Mesendoderm (in vitro differentiated cells): ENCODE measurements at regions not wholly inside any gene's neighbourhood (a gene's known extent, or its start where the extent isn't known, plus 50 kb on each side); places are given as distances from the start of the nearest gene placed in this dataset.
A peak's percentile ranks its signal among the peaks of the same experiment; 100 is the strongest.

Source experiments
- DNase-seq: peaks from one replicate; pipeline ENCODE4 v3.0.0; 2013
- H2AK5ac ChIP-seq: 2 replicates; pipeline ENCODE4 v1.6.1; 2013; ENCODE audit warnings: low read length, inconsistent platforms
- H2BK120ac ChIP-seq: 2 replicates; pipeline ENCODE4 v1.6.1; 2013; ENCODE audit warnings: low read depth, mild to moderate bottlenecking, low read length, moderate library complexity, mixed read lengths
- H2BK15ac ChIP-seq: replicated peaks from 2 replicates; pipeline ENCODE4 v1.6.1; 2013; ENCODE audit warnings: low read depth, mild to moderate bottlenecking, moderate library complexity
- H2BK5ac ChIP-seq: 2 replicates; pipeline ENCODE4 v1.6.1; 2013; ENCODE audit warnings: low read length, inconsistent platforms
- H3K18ac ChIP-seq: 2 replicates; pipeline ENCODE4 v1.6.1; 2013; ENCODE audit warnings: mild to moderate bottlenecking, low read length, mixed read lengths
- H3K23ac ChIP-seq: one replicate; pipeline ENCODE4 v1.6.1; 2013; ENCODE audit warnings: low read length
- H3K27ac ChIP-seq: 2 replicates; pipeline ENCODE4 v1.5.1; 2013; ENCODE audit warnings: low read depth, mild to moderate bottlenecking, inconsistent platforms, low read length, moderate library complexity
- H3K27me3 ChIP-seq: 2 replicates; pipeline ENCODE4 v1.6.1; 2013; ENCODE audit warnings: low read length, control low read depth, mild to moderate bottlenecking, inconsistent platforms; ENCODE audit not compliant: insufficient read depth, poor library complexity
- H3K36me3 ChIP-seq: 2 replicates; pipeline ENCODE4 v1.6.1; 2013; ENCODE audit warnings: low read length, inconsistent platforms; ENCODE audit not compliant: control insufficient read depth, insufficient read depth
- H3K4ac ChIP-seq: one replicate; pipeline ENCODE4 v1.6.1; 2013; ENCODE audit warnings: low read depth, mild to moderate bottlenecking, low read length, moderate library complexity
- H3K4me1 ChIP-seq: 2 replicates; pipeline ENCODE4 v1.6.1; 2013; ENCODE audit warnings: low read depth, low read length, inconsistent platforms; ENCODE audit not compliant: control insufficient read depth
- H3K4me2 ChIP-seq: 2 replicates; pipeline ENCODE4 v1.6.1; 2013; ENCODE audit warnings: low read length
- H3K4me3 ChIP-seq: 2 replicates; pipeline ENCODE4 v1.5.1; 2013; ENCODE audit warnings: mild to moderate bottlenecking, low read length
- H3K56ac ChIP-seq: one replicate; pipeline ENCODE4 v1.6.1; 2013; ENCODE audit warnings: low read length
- H3K79me1 ChIP-seq: 2 replicates; pipeline ENCODE4 v1.6.1; 2013; ENCODE audit warnings: low read length, inconsistent platforms
- H3K79me2 ChIP-seq: 2 replicates; pipeline ENCODE4 v1.6.1; 2013; ENCODE audit warnings: mild to moderate bottlenecking, low read length; ENCODE audit not compliant: control insufficient read depth, insufficient read depth
- H3K9ac ChIP-seq: 2 replicates; pipeline ENCODE4 v1.6.1; 2013; ENCODE audit warnings: low read length, inconsistent platforms
- H4K5ac ChIP-seq: one replicate; pipeline ENCODE4 v1.6.1; 2013; ENCODE audit warnings: low read length
- H4K8ac ChIP-seq: one replicate; pipeline ENCODE4 v1.6.1; 2013; ENCODE audit warnings: low read depth, mild to moderate bottlenecking, control low read depth, low read length, moderate library complexity
- WGBS: extraction: QIAGEN DNeasy Blood & Tissue Kit; methylation state at CpG from one replicate; pipeline ENCODE4 v1.1.7; 2013; ENCODE audit warnings: low lambda C conversion rate, missing lambda C conversion rate; ENCODE audit not compliant: insufficient coverage; ENCODE audit errors: extremely low coverage; 5-methylcytosine and 5-hydroxymethylcytosine counted together

GRCh38 chr2:57880967-57881366, 165.6 kb upstream of the VRK2 start:
- H3K4me2 ChIP-seq, result no peak overlapping the region
- no peak overlapping the region for H2AK5ac ChIP-seq
- no peak overlapping the region for H3K4ac ChIP-seq
- no peak overlapping the region for H3K4me3 ChIP-seq
- no peaks in the 10 kb centered on the region for H3K4me1 ChIP-seq
- no CpG with 5 or more reads among the region's 5 CpGs for WGBS
- DNase-seq, result no peak
- no peak overlapping the region for H3K18ac ChIP-seq
- H2BK120ac ChIP-seq, result no peak overlapping the region
- no peak overlapping the region for H4K8ac ChIP-seq
- H2BK5ac ChIP-seq, result no peak overlapping the region
- H3K79me1 ChIP-seq, result no peaks in the 10 kb centered on the region
- H3K79me2 ChIP-seq, result no peaks in the 10 kb centered on the region
- H3K56ac ChIP-seq, result no peak overlapping the region
- no peak overlapping the region for H3K27ac ChIP-seq
- no peak overlapping the region for H3K9ac ChIP-seq
- no peak overlapping the region for H3K23ac ChIP-seq
- H4K5ac ChIP-seq, result no peak overlapping the region
- no peaks in the 10 kb centered on the region for H3K36me3 ChIP-seq
- no peaks in the 10 kb centered on the region for H3K27me3 ChIP-seq
- no peak overlapping the region for H2BK15ac ChIP-seq

- no CpG with 5 or more reads among the region's 8 CpGs for WGBS
- H4K8ac ChIP-seq, result no peak overlapping the region
- no peak overlapping the region for H3K27ac ChIP-seq
- no peaks in the 10 kb centered on the region for H3K36me3 ChIP-seq
- H3K9ac ChIP-seq, result no peak overlapping the region
- H3K18ac ChIP-seq, result no peak overlapping the region
- no peaks in the 10 kb centered on the region for H3K79me1 ChIP-seq
- no peak overlapping the region for H3K4ac ChIP-seq
- H2BK5ac ChIP-seq, result no peak overlapping the region
- no peak overlapping the region for H2BK15ac ChIP-seq
- no peak overlapping the region for H3K4me3 ChIP-seq
- H3K23ac ChIP-seq, result no peak overlapping the region
- DNase-seq, result peak; percentile 19
- no peaks in the 10 kb centered on the region for H3K4me1 ChIP-seq
- no peaks in the 10 kb centered on the region for H3K27me3 ChIP-seq
- no peaks in the 10 kb centered on the region for H3K79me2 ChIP-seq
- no peak overlapping the region for H4K5ac ChIP-seq
- H3K4me2 ChIP-seq, result no peak overlapping the region
- no peak overlapping the region for H2BK120ac ChIP-seq
- no peak overlapping the region for H3K56ac ChIP-seq
- H2AK5ac ChIP-seq, result no peak overlapping the region
Observed at GRCh38 chr2:57881998-57882888, 164.4 kb upstream of the VRK2 start.

DNA sequence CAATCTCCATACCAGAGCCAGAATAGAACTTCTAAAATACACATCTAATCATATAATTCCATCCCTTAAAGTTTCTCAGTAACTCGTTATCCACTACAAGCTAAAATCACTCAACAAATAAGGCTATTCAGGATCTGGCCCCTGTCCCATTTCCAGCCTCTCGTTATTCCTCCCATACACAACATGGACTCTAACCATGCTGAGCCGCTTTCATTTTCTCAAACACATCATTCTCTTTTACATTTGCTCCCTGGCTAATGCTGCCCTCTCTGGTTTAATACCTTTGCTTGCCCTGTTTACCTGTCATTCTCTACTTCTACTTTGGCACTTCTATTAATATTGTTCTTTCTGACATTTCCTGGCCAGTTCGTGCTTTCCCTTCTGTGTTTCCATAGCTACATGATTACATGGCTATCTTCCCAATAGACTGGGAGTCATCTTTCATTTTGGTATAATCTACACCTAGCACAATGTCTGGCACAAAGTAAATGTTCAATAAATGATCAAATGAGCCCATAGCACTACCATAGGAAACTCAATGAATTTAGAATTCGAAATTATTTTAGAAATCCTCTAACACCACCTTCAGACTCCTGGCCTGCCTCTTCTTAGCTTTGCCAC, 163.6 kb upstream of the VRK2 start:
- H3K27ac ChIP-seq, result no peak overlapping the region
- H3K56ac ChIP-seq, result no peak overlapping the region
- H2BK120ac ChIP-seq, result no peak overlapping the region

DNA sequence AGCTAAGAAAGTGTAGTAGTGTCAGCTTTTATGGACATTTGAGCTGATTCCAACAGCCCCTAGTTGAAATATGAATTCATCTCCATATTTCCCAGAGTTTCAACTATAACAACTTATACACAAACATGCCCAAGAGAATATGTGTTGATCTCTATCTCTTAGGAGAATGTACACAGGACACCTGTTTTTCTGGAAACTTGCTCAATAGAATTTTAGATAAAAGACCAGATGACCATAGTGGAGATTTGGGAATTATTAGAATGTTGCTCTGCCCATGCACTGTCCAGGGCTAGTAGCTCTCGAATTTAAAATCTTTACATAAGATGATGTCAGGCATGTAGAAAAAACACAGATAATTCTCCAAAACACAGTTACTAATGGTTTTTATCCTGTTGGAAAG, 162.3 kb upstream of the VRK2 start:
- no peak overlapping the region for H3K4ac ChIP-seq
- H3K79me1 ChIP-seq, result no peaks in the 10 kb centered on the region
- no peaks in the 10 kb centered on the region for H3K79me2 ChIP-seq
- H3K4me3 ChIP-seq, result no peak overlapping the region
- H3K23ac ChIP-seq, result no peak overlapping the region
- no peak overlapping the region for H2BK5ac ChIP-seq
- H2AK5ac ChIP-seq, result no peak overlapping the region
- H3K56ac ChIP-seq, result no peak overlapping the region
- H3K27ac ChIP-seq, result no peak overlapping the region
- no peaks in the 10 kb centered on the region for H3K36me3 ChIP-seq
- H3K4me2 ChIP-seq, result no peak overlapping the region
- no CpG with 5 or more reads among the region's 1 CpG for WGBS
- no peak overlapping the region for H2BK15ac ChIP-seq
- H3K4me1 ChIP-seq, result no peaks in the 10 kb centered on the region
- no peak for DNase-seq
- no peaks in the 10 kb centered on the region for H3K27me3 ChIP-seq
- no peak overlapping the region for H4K8ac ChIP-seq
- H4K5ac ChIP-seq, result no peak overlapping the region
- H3K9ac ChIP-seq, result no peak overlapping the region
- H2BK120ac ChIP-seq, result no peak overlapping the region
- no peak overlapping the region for H3K18ac ChIP-seq

More for the DNA sequence above, 163.6 kb upstream of the VRK2 start:
- DNase-seq, result no peak
- Histone ChIP-seq H3K23ac (no peak overlapping the region), H3K9ac (no peak overlapping the region), H3K27me3 (no peaks in the 10 kb centered on the region), H3K36me3 (no peaks in the 10 kb centered on the region), H4K8ac (no peak overlapping the region), H2BK5ac (no peak overlapping the region), H3K79me2 (no peaks in the 10 kb centered on the region), H2BK15ac (no peak overlapping the region), H3K4ac (no peak overlapping the region), H3K4me3 (no peak overlapping the region), H3K4me2 (no peak overlapping the region), H3K18ac (no peak overlapping the region), H4K5ac (no peak overlapping the region), H3K4me1 (no peaks in the 10 kb centered on the region), H3K79me1 (no peaks in the 10 kb centered on the region), H2AK5ac (no peak overlapping the region)
- 100% methylated on average over 1 of the region's 5 CpGs for whole genome bisulfite sequencing

DNA sequence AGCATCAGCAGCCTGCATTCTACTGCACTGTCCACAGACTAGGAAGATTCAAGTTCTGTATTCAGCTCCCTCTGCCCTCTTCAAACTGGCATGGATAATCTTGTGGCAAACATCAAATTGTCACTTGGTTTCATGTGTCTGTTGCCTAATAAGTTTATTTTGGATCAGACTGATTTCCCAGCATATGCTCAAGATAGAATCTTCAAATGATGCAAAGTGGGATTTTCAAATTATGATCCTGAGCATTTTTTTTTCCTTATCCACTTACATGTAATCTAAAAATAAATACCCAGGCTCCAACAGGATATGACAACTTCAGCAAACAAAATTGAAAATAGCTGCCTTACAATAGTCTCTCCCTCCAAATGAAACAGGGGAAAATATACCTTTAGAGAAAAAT, 160.9 kb upstream of the VRK2 start:
- no peak for DNase-seq
- Histone ChIP-seq H3K9ac (no peak overlapping the region), H3K79me2 (no peaks in the 10 kb centered on the region), H2BK5ac (no peak overlapping the region), H3K79me1 (no peaks in the 10 kb centered on the region), H3K27ac (no peak overlapping the region), H3K27me3 (no peaks in the 10 kb centered on the region), H2BK120ac (no peak overlapping the region), H3K4me1 (no peaks in the 10 kb centered on the region), H2BK15ac (no peak overlapping the region), H4K5ac (no peak overlapping the region), H3K56ac (no peak overlapping the region), H3K23ac (no peak overlapping the region), H3K4me2 (no peak overlapping the region), H4K8ac (no peak overlapping the region), H3K4ac (no peak overlapping the region), H3K36me3 (no peaks in the 10 kb centered on the region), H3K4me3 (no peak overlapping the region), H3K18ac (no peak overlapping the region), H2AK5ac (no peak overlapping the region)
